ENCODE measurements at regions not wholly inside any gene's neighbourhood (a gene's known extent, or its start where the extent isn't known, plus 50 kb on each side); places are given as distances from the start of the nearest gene placed in this dataset.
"Not testable (repeated sequence)": the region's sequence is repeated elsewhere in the genome, so short reads cannot be mapped to it uniquely, and the experiment has no call there.

DNA sequence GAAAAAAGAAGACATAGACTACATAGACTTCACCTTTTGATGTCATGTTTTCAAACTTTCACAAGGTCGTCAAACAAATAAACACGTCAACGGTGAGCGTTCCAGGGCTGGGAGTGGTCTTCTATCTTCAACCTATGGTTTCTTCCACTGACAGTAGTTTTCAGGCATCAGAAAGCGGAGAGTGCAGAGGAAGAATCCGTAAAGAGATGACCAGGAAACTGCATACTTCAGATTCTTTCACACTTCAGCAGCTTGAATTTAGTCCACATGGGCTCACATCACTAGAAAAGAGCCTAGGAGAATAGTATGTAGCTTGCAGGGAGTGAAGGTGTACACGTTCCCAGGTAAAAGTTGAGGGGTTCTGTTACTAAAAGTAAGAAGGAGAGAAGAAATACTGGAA lies 58.5 kb downstream of the NPY1R start:
- no peak for DNase-seq

DNA sequence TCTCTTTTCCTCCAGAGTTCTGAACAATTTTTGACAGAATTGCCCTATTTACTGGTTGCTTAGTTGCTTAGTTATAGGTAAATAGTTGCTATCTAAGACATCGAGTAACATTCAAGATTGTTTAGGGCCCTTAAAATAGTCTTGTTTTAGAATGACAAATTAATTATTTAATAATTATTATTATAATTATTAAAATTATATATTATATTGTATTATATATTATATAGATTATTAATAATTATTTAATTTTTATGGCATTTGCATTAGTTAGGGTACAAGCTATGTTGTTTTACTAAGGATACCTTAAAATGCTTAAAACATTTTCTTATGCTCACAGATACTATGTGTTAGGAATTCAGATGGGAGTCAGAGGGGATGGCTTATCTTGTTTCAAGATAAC lies 59.2 kb downstream of the NPY1R start:
- no peak for DNase-seq

DNA sequence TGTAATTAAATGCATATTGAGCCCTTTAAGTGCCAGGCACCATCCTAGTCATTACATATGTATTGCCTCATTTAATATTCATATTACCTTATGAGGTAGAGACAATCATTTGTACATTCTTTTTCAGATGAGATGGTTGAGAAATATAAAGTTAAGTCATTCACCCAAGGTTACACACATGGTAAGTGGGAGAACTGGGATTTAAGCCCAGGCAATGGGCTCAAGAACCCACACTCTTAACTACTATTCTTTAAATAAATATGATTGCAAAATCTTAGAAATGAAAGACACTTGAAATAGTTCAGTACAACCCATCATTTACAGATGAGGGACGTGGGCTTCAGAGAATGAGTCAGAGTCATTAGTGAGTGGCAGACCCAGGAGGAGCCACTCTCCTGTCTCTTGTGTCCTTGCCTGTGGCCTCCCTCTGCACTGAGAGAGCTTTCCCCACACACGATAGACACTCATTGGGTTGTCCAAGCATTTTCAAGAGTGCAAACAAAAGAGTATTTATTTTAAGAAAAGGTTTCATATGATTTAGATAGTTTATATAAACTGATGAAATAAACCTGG lies 60.8 kb downstream of the NPY1R start:
- peak in 1 of 58 donors; percentile 17 for DNase-seq

DNA sequence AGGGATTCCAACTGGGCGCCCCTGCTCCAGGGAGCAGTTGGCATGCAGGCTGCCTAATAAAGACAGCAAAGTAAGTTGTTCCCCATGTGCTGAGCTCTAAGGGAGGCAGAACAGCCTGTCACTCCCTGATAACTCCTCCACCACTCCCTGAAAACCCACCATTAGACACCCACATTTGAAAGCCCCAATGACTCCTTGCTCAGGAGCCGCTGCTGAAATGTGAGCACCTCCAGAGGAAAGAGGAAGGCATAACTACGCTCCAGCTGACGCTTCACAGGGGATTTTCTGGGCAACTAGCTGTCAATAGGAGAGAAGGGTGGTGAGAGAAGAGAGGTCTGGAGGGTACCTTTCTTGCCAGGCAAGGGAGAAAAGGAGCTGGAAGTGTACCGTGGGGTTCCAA lies 62.5 kb downstream of the NPY1R start:
- DNase-seq: no peak

DNA sequence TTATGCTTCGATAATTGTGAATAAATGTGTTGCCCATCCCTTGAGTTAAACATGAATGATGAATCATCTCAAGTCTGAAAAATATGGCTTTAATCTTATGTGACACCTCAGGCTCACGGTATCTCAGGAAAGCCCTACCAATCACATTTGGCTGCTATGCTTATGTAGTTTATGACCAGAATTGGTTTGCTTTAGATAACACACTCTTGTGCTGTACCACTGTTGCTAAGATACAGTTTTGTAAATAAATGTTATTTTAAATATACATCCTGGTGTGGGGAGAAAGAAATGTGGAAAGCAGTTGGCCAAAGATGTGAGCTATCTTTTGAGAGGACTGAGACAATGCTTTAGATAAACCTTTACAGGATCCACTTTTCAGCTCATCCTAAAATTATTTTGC lies 63.2 kb downstream of the NPY1R start:
- DNase-seq: no peak

DNA sequence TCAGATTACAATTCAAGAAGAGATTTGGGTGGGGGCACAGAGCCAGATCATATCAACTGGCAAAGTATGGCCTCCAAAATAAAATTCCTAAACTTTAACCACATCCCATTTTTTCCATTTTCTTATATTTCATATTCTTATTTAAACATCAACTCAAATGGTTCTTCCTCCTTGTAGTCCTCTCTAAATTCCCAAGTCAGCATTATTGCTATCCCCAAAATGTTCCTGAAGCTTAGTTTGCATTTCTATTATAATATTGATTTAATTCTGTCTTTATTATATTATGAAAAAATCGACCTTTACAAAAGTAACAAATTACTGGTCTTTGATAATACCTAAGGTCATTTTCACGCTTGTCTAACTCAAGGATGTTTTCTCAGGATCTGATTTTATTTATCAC lies 67.5 kb downstream of the NPY1R start:
- DNase-seq: no peak

DNA sequence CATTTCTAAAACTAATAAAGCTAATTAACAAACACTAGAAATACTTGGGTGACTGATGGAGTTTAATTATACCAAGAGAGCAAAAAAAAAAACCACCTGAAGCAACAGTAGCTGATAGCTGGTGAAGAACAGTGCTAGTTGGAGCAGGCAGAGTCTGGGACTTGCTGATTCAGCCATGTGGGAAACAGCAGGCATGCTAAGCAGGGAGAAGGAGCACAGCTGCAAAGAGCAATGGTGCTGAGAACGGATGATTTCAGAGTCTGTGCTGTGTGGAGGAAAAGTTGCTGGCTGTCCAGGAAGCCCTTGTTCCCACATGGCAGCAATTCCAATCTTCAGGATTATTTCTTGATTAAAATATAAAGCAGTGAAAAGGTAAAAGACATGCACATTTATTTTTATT lies 68.8 kb downstream of the NPY1R start:
- peak in 9 of 58 donors; percentile 0 to 49 (median 5) for DNase-seq

DNA sequence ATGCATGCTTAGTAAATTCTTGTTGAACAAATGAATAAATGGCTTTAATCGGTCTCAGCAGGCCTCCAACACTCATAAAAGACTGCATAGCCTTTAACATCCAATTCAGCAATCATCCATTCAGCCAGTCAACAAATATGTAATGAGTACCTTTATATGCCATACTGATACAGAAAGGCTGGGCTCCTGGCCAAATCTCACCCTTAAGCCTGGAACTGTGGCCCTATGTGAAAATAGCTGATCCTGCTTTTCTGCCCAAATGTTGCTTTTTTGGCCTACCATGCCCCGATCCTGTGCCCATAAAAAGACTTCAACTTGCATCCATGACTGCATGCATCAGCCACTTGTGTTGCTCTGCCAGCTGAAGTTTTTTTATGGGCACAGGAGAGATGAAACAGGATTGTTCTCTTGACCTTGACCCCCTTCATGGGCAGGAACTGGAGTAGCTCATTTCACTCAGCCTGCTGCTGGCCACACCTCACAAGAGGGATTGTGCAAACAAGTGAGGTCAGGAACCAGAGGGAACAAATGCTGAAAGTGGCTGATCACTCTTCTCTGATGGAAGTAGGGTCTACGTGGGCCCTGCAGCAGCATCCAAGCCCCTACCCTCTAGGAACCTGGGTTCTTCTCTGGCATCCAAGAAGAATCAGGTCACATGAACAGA lies 75.6 kb downstream of the NPY1R start:
- no peak for DNase-seq

DNA sequence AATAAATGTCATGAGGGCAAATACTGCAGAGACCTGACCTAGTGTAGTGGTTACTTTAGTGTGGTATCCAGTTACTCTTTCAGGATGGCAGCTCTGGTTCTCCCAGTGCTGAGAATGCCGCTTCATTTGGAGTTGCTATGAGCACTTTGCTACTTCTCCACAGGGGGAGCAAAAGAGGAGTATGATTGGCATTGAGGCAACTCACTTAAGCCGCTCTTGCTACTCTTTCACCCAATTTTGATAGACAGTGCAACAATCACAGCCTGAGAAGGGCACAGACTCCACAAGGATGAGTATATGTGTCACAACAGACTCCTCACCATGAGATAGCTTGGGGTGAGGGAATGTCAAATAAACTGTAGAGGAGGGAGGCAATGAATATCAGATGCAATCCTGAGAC lies 81.2 kb downstream of the NPY1R start:
- no peak for DNase-seq

DNA sequence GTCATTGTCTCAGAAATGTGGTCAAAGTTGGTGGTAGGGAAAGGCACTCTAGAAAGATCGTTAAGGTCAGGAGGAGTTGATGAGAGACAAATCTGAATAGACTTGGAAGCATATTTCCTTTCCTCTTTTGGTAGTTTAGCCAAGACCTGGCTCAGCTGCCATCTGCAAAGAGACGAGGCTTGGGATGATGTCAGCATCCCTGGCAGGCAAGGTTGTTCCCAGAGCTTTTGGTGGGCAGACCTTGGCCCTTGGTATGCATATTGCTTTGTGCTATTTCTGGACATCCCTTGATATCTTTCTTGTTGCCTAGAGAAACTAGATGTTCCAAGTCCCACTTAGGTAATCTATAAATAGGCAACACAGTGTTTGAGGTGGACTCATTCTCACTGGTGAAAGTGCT lies 82.4 kb upstream of the NAF1 start:
- DNase-seq: peak in 1 of 58 donors; percentile 30

DNA sequence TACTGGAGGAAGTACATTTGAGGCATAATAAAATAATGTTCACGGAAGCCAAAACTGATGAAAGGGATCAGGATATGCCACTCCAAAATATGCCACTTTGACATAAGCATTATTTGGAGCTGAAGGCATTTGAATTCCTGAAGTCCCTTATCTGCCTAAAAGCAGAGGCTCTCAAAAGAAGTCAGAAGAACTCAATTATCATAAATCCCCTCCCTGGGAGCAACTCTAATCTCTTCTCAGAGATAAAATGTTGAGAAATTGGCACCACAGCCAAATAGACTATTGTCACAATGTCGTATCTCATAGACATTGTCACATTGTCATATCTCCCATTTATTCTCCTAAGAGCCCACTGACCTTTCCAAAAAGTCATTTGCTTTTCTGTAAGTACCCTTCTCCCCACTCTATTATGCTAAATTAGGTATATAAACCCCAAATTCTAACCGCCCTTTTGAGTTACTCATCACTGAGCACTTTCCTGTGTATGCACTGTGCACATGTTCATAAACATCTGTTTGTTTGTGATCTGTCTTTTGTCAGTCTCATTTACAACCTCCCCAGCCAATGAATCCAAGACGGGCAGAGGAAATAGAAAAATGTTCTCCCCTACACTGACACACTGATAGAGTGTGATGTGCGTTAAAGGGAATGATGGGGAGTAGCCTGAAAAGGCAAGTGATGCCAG lies 78.5 kb upstream of the NAF1 start:
- DNase-seq: no peak

DNA sequence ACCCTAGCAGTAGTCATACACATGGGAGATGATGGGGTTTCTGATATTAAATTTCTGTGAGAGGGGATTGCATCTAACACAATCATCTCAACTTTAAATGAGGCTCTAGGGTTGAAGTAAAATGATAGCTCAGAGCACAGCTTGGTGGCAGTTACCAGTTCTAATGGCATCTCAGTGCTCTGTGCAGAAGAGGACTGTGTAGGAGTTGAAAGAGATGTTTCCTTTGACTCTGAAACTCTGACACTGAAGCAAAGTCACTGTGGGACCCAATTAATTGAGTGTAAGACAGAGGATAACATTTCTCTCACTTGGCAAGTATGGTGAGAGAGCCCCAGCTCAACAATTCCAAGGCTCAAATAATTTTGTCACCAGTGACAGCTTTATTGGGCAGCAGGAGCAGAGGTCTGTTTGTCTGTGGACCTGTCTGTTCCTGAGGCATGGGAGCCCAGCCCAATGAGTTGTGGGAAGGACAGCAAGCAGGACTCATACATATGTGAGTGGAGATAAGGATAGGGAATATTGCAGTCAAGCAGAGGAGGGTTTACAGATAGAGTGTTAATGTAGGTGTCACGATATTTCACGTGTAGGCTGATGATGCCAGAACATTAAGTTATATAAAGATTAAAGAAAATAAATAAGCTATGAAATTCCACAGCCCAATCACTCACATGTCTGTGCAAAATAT lies 76.7 kb upstream of the NAF1 start:
- no peak for DNase-seq

DNA sequence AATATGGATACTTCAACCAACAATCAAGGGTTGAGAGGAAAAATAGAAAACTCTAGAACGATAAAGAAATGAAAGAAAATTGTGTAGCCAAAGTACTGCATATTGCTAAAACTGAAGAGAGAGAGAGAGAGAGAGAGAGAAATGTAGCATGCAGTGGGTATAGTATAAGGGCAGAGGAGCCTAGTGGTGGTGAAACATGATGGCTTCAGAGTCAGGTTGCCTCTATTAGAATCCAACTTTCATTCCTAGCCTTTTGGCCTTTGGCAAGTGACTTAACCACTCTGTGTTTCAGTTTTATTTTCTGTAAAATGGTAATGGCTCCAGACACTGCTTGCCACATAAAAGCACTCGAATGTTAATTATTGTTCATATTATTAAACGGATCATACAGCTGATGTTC lies 71.2 kb upstream of the NAF1 start:
- DNase-seq: no peak

DNA sequence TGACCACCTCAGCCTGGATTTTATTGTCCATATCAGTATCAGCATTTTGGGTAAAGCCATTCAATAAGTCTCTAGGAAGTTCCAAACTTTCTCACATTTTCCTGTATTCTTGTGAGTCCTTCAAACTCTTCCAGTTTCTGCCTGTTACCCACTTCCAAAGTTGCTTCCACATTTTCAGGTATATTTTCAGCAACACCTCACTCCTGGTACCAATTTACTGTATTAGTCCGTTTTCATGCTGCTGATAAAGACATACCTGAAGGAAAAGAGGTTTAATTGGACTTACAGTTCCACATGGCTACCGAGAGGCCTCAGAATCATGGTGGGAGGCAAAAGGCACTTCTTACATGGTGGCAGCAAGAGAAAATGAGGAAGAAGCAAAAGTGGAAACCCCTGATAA lies 69.7 kb upstream of the NAF1 start:
- DNase-seq: not testable (repeated sequence)

DNA sequence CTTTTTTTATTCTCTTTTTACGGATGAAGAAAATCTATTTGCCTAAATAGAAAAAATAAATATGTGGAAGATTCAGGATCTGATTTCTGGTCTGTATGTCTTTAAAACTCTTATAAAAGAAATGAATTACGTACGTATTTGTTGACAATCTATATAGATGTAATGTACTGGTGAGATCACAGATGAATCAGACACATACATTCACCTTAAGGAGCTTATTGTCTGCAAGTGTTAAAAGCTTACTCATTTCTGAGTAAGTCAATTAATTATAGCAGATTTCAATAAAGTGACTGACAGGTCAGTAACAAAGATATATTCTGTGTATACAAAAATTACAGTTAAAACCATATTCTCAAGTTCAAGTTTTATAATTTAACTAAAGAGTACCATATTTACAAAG lies 66.6 kb upstream of the NAF1 start:
- DNase-seq: no peak

DNA sequence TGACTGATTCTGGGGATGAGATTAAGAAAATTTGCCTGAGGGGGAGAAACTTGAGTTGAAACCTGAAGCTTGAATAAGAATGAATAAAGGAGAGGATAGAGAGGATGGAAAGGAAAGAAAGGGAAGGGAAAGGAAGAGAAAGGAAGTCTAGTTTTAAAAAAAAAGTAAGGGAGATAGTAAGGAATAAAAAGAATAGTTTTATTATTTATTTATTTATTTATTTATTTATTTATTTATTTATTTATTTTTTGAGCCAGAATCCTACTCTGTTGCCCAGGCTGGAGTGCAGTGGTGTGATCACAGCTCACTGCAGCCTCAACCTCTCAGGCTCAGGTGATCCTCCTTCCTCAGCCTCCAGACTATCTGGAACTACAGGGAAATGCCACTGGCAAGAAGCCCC lies 62.0 kb upstream of the NAF1 start:
- no peak for DNase-seq

DNA sequence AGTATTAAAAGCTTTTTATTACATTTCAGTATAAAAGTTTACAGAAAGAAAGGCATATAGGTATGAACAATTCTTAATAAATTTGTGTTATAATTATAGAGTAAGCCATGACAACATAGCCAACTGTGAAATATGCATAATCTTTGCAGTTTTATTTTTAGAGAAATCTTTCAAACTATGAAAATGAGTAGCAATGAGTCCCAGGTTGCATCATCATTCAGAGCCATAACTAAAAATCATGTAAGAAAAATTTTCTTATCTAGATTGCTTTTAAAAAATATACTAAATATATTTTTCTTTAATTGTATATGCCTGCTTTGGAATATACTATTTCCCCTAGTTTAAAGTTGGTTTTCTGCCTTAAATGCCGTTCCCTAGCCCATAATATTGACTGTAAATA lies 54.8 kb upstream of the NAF1 start:
- DNase-seq: no peak

DNA sequence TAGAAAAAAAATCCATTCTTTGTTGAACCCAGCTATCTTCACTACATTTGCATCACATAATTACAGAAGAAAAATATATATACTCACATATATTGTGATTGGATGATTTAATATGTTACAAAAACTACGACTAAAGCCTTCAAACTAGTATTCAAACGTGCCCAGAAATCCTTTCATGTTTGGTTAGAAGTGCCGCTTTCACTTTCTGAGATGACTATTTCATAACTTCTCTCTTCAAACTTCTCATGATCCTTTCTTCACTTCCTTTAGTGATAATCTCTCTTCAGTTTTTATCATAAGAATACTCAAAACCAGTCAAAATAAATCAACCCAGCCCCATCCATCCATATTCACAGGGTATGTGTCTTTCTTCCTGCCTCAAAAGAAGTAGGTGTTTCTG lies 50.8 kb upstream of the NAF1 start:
- no peak for DNase-seq

Measured in anterior cingulate cortex (tissue), 58 donors.